ENCODE measurements at regions not wholly inside any gene's neighbourhood (a gene's known extent, or its start where the extent isn't known, plus 50 kb on each side); places are given as distances from the start of the nearest gene placed in this dataset.

- H3K27ac ChIP-seq: no peak overlapping the region
- no peaks in the 10 kb centered on the region for H3K36me3 ChIP-seq
- intact Hi-C loops (cut with DNase I): no loop called here
- TF ChIP-seq POLR2A (IDR thresholded peaks at IDR 0.05) (no peak), POLR2AphosphoS5 (IDR thresholded peaks at IDR 0.05; ENCODE audit: insufficient read depth in 1 of 2, low read depth in 1 of 2) (no peak)
- TF ChIP-seq, protein P1, sequence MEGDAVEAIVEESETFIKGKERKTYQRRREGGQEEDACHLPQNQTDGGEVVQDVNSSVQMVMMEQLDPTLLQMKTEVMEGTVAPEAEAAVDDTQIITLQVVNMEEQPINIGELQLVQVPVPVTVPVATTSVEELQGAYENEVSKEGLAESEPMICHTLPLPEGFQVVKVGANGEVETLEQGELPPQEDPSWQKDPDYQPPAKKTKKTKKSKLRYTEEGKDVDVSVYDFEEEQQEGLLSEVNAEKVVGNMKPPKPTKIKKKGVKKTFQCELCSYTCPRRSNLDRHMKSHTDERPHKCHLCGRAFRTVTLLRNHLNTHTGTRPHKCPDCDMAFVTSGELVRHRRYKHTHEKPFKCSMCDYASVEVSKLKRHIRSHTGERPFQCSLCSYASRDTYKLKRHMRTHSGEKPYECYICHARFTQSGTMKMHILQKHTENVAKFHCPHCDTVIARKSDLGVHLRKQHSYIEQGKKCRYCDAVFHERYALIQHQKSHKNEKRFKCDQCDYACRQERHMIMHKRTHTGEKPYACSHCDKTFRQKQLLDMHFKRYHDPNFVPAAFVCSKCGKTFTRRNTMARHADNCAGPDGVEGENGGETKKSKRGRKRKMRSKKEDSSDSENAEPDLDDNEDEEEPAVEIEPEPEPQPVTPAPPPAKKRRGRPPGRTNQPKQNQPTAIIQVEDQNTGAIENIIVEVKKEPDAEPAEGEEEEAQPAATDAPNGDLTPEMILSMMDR (IDR thresholded peaks at IDR 0.05): no peak
- no peaks in the 10 kb centered on the region for H3K9me3 ChIP-seq
- DNase-seq (ENCODE audit: extremely low spot score in 2 of 2): no peak
- no peaks in the 10 kb centered on the region for H3K4me1 ChIP-seq
- no peak overlapping the region for H3K4me3 ChIP-seq
- no peaks in the 10 kb centered on the region for H3K27me3 ChIP-seq
These were observed 1034.4 kb downstream of the IGSF11 start for GRCh38 chr3:118000219-118000618.

- TF ChIP-seq POLR2AphosphoS5 (IDR thresholded peaks at IDR 0.05; ENCODE audit: insufficient read depth in 1 of 2, low read depth in 1 of 2): no peak
- TF ChIP-seq POLR2A (IDR thresholded peaks at IDR 0.05): no peak
- TF ChIP-seq, protein P1 (IDR thresholded peaks at IDR 0.05): no peak
- Histone ChIP-seq H3K27ac (no peak overlapping the region), H3K4me3 (no peak overlapping the region), H3K36me3 (no peaks in the 10 kb centered on the region), H3K27me3 (no peaks in the 10 kb centered on the region), H3K9me3 (no peaks in the 10 kb centered on the region), H3K4me1 (no peaks in the 10 kb centered on the region)
- no peak for DNase-seq (ENCODE audit: extremely low spot score in 2 of 2)
- intact Hi-C loops (cut with DNase I): no loop called here
These were observed 1033.3 kb downstream of the IGSF11 start for GRCh38 chr3:118001380-118001779.

DNA sequence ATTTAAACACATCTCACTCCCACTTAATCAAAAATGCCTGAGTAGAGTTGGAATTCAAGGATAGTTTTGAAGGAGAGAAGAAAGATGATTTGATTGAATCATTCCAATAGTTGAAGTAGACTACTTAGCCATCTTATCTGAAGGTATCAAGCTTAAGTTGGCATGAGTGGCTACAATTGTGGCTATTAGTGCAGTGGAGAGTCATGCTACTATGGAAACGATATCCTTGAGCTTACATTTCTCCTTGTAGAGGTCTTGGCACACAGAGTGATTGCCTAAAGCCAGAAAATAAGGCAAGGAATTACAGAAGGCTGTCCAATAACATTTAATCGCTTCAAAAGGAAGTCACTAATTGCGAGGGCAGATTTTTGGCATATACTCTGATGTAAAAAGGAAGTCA lies 1022.7 kb downstream of the IGSF11 start:
- no peaks in the 10 kb centered on the region for H3K9me3 ChIP-seq
- DNase-seq (ENCODE audit: extremely low spot score in 2 of 2): no peak
- TF ChIP-seq POLR2A (IDR thresholded peaks at IDR 0.05) (no peak), POLR2AphosphoS5 (IDR thresholded peaks at IDR 0.05; ENCODE audit: insufficient read depth in 1 of 2, low read depth in 1 of 2) (no peak)
- TF ChIP-seq, protein P1 (IDR thresholded peaks at IDR 0.05): no peak

GRCh38 chr3:118029049-118029448 lies 1005.6 kb downstream of the IGSF11 start:
- no peak for DNase-seq (ENCODE audit: extremely low spot score in 2 of 2)
- intact Hi-C loops (cut with DNase I): no loop called here
- H3K36me3 ChIP-seq: no peaks in the 10 kb centered on the region
- no peaks in the 10 kb centered on the region for H3K4me1 ChIP-seq
- H3K27me3 ChIP-seq: no peaks in the 10 kb centered on the region
- TF ChIP-seq POLR2A (IDR thresholded peaks at IDR 0.05): no peak
- TF ChIP-seq POLR2AphosphoS5 (IDR thresholded peaks at IDR 0.05; ENCODE audit: insufficient read depth in 1 of 2, low read depth in 1 of 2): no peak
- TF ChIP-seq, protein P1 (IDR thresholded peaks at IDR 0.05): no peak
- no peak overlapping the region for H3K27ac ChIP-seq
- no peaks in the 10 kb centered on the region for H3K9me3 ChIP-seq
- H3K4me3 ChIP-seq: no peak overlapping the region

More for the DNA sequence above, 1022.7 kb downstream of the IGSF11 start:
- Histone ChIP-seq H3K4me3 (no peak overlapping the region), H3K36me3 (no peaks in the 10 kb centered on the region), H3K27me3 (no peaks in the 10 kb centered on the region), H3K4me1 (no peaks in the 10 kb centered on the region), H3K27ac (no peak overlapping the region)
- intact Hi-C loops (cut with DNase I): no loop called here

- intact Hi-C loops (cut with DNase I): no loop called here
- H3K4me1 ChIP-seq: no peaks in the 10 kb centered on the region
- H3K27ac ChIP-seq: no peak overlapping the region
- no peak for DNase-seq (ENCODE audit: extremely low spot score in 2 of 2)
- H3K4me3 ChIP-seq: no peak overlapping the region
- H3K27me3 ChIP-seq: no peaks in the 10 kb centered on the region
- no peaks in the 10 kb centered on the region for H3K9me3 ChIP-seq
- TF ChIP-seq POLR2A (IDR thresholded peaks at IDR 0.05) (no peak), POLR2AphosphoS5 (IDR thresholded peaks at IDR 0.05; ENCODE audit: insufficient read depth in 1 of 2, low read depth in 1 of 2) (no peak)
- TF ChIP-seq, protein P1 (IDR thresholded peaks at IDR 0.05): no peak
- H3K36me3 ChIP-seq: no peaks in the 10 kb centered on the region
These were observed 998.4 kb downstream of the IGSF11 start for GRCh38 chr3:118036215-118036614.
